ENCODE measurements at regions not wholly inside any gene's neighbourhood (a gene's known extent, or its start where the extent isn't known, plus 50 kb on each side); places are given as distances from the start of the nearest gene placed in this dataset.

DNA sequence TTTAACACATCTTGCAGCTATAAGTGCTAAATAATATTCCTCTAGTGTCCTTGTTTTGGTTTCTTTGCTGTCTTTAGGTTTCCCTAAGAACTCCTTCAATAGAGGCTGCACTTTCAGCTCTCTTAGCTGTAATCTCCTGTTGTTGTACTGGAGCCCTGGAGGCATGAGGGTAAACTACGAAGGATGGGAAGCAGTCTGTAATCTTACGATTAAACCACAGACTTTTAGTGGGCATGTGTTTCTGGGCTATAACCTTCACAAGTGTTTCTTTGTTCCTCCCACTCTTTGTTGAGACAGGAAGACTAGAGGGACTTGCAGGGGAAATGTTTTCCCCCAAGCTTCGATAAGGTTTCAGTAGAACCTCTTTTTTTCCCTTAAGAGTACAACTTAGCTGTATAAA is 1058.1 kb downstream of the NSUN3 start:
- DNase-seq (ENCODE audit: extremely low spot score) = no peak
- no peaks in the 10 kb centered on the region for H3K4me1 ChIP-seq (ENCODE audit: insufficient read depth)
- no peak overlapping the region for H3K4me3 ChIP-seq (ENCODE audit: low read depth, low read length)
- H3K36me3 ChIP-seq (ENCODE audit: insufficient read depth) = no peaks in the 10 kb centered on the region
- 65% methylated on average over 3 of the region's 3 CpGs for WGBS
- no peak overlapping the region for H3K27ac ChIP-seq (ENCODE audit: low read depth)

DNA sequence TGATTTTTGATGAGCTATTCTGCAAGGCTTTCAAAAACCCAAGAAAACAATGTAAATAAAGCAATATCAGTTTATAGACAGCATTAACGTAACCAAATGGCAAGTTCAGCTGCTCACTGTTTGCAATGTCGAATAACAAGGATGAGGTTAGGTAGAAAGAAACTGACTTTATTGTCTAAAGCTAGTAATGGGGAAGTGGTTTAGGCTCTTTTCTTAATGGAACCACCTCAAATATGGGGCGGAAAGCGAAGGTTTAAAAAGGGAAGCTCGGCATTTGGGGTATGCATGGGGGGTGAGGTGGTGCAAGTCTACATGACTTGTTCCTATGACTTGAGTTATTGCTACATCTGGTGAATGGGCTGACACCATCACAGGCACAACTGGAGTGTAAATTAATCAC is 1060.2 kb downstream of the NSUN3 start:
- H3K4me1 ChIP-seq (ENCODE audit: insufficient read depth) = no peaks in the 10 kb centered on the region
- no peak for DNase-seq (ENCODE audit: extremely low spot score)
- no peak overlapping the region for H3K4me3 ChIP-seq (ENCODE audit: low read depth, low read length)
- WGBS = 71% methylated on average over 5 of the region's 5 CpGs
- H3K36me3 ChIP-seq (ENCODE audit: insufficient read depth) = no peaks in the 10 kb centered on the region
- no peak overlapping the region for H3K27ac ChIP-seq (ENCODE audit: low read depth)

DNA sequence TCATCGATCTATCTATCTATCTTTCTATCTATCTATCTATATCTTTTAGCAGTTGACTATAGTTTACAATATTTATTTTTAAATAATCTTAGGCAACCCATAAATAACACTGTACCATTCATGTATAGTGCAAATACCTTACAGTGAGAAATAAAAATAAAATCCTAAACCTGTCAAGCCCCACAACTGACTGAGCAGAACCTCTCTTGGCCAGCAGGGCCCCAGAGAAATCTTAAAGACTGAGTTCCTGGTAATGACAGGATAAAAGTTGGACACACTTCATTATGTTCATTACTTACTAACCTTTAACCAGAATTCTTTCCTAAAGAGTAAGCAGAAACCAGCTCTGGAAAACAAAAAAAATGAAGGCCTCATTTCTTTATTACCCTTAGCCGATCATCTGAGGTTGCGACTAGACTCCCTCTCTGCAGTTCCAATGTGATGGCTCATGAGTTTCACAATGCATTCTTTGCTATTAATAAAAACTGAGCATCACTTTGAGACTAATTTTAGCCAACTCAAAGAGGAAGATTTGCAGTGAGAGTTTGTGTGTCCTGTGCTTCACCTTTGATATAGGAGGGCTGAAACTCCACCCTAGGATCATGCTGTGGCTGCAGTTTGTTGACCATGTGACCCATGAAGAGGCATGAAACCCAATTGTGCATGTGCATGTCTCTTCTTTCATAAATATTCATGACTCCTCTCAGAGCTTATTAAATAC is 1072.0 kb downstream of the NSUN3 start:
- no peaks in the 10 kb centered on the region for H3K36me3 ChIP-seq (ENCODE audit: insufficient read depth)
- DNase-seq (ENCODE audit: extremely low spot score) = no peak
- no peak overlapping the region for H3K27ac ChIP-seq (ENCODE audit: low read depth)
- H3K4me1 ChIP-seq (ENCODE audit: insufficient read depth) = no peaks in the 10 kb centered on the region
- H3K4me3 ChIP-seq (ENCODE audit: low read depth, low read length) = no peak overlapping the region
- WGBS = 75% methylated on average over 3 of the region's 3 CpGs

DNA sequence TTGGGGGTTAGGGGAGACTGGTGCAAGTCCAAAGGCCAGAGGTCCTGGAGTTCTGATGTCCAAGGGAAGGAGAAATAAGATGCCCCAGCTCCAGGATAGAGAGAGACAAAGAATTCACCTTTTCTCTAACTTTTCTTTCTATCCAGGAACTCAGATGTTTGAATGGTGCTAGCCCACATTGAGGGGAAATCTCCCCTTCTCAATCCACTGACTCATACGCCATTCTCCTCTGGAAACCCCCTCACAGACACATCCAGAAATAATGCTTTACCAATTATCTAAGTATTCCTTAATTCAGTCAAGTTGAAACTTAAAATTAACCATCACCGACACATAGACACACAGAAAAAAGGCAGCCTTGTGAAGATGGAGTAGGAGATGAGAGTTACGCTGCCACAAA is 1085.2 kb downstream of the NSUN3 start:
- no peak overlapping the region for H3K27ac ChIP-seq (ENCODE audit: low read depth)
- no peak overlapping the region for H3K4me3 ChIP-seq (ENCODE audit: low read depth, low read length)
- no peak for DNase-seq (ENCODE audit: extremely low spot score)
- 95% methylated on average over 3 of the region's 3 CpGs for WGBS
- H3K36me3 ChIP-seq (ENCODE audit: insufficient read depth) = no peaks in the 10 kb centered on the region
- no peaks in the 10 kb centered on the region for H3K4me1 ChIP-seq (ENCODE audit: insufficient read depth)

DNA sequence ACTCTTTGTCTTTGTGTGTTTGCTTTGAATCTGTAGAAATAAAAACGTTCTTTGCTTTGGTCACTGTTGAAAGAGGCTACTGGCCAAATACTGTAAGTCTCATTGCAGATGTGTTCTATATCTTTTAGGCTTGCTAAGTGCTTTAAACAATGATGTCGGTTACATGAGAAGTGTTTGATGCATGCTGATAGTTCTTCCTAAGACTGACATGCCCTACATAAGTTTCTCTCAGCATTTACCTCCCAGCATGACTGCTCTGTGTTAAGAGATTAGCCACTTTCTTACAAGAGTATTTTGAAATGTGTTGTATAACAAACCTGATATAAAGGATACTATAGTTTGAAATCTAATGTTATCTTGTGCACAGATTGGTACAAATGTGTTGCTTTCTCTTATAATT is 1088.7 kb downstream of the NSUN3 start:
- Histone ChIP-seq H3K27ac (ENCODE audit: low read depth) (no peak overlapping the region), H3K4me3 (ENCODE audit: low read depth, low read length) (no peak overlapping the region), H3K4me1 (ENCODE audit: insufficient read depth) (no peaks in the 10 kb centered on the region), H3K36me3 (ENCODE audit: insufficient read depth) (no peaks in the 10 kb centered on the region)
- WGBS = 26% methylated on average over 2 of the region's 2 CpGs
- DNase-seq (ENCODE audit: extremely low spot score) = no peak

DNA sequence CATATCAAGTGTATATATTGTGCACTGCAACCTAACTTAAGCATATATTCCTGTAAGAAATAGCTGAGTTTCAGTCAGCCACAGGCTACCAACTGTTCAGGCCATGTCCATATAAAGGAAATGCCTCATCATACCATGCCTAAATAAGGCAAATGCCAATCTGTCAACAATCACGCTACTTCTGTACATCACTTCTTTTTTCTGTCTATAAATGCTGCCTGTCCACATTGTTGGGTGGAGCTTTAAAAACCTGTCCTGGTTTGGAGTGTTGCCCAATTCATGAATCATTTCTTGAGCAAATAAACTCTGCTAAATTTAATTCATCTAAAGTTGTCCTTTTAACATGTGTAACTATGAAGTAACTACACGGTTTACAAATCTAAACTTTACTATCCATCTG is 1091.9 kb downstream of the NSUN3 start:
- 53% methylated on average over 2 of the region's 2 CpGs for WGBS
- H3K4me1 ChIP-seq (ENCODE audit: insufficient read depth) = no peaks in the 10 kb centered on the region
- no peak overlapping the region for H3K27ac ChIP-seq (ENCODE audit: low read depth)
- H3K4me3 ChIP-seq (ENCODE audit: low read depth, low read length) = no peak overlapping the region
- H3K36me3 ChIP-seq (ENCODE audit: insufficient read depth) = no peaks in the 10 kb centered on the region
- no peak for DNase-seq (ENCODE audit: extremely low spot score)

DNA sequence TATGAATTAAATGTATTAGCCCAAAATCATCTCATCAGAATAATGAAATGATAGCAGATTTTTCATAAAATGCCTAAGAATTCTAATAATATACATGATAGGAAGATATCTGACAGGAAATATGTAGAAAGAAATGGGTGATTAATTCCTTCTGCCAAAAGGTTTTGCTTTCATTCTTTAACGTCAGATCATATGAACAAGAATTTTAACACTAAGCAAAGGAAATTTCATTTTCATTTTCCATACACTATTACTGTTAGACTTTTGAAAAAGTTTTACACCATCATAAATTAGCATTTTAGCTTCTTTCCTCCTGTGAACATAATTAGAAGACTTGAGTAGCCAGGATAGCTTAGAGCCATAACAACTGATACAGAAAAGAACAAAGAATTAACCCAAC is 1099.9 kb downstream of the NSUN3 start:
- H3K27ac ChIP-seq (ENCODE audit: low read depth) = no peak overlapping the region
- H3K4me1 ChIP-seq (ENCODE audit: insufficient read depth) = no peaks in the 10 kb centered on the region
- H3K36me3 ChIP-seq (ENCODE audit: insufficient read depth) = no peaks in the 10 kb centered on the region
- 64% methylated on average over 1 of the region's 1 CpG for WGBS
- no peak overlapping the region for H3K4me3 ChIP-seq (ENCODE audit: low read depth, low read length)
- DNase-seq (ENCODE audit: extremely low spot score) = no peak

DNA sequence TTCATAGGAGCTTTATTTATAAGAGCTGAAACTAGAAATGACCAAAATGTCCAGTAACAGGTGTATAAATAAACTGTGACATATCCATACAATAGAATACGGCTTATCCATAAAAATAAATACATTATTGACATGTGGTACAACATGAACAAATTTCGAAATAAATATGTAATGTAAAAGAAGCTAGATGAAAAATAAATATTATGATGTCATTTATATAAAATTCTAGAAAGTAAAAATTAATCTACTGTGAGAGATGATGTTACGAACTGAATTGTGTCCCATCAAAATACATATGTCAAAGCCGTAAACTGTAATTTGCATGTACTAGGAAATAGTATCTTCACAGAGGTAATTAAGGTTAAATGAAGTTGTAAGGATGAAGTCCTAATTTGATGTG is 1104.9 kb downstream of the NSUN3 start:
- WGBS = 89% methylated on average over 4 of the region's 4 CpGs
- Histone ChIP-seq H3K27ac (ENCODE audit: low read depth) (no peak overlapping the region), H3K4me3 (ENCODE audit: low read depth, low read length) (no peak overlapping the region), H3K4me1 (ENCODE audit: insufficient read depth) (no peaks in the 10 kb centered on the region), H3K36me3 (ENCODE audit: insufficient read depth) (no peaks in the 10 kb centered on the region)
- DNase-seq (ENCODE audit: extremely low spot score) = no peak

DNA sequence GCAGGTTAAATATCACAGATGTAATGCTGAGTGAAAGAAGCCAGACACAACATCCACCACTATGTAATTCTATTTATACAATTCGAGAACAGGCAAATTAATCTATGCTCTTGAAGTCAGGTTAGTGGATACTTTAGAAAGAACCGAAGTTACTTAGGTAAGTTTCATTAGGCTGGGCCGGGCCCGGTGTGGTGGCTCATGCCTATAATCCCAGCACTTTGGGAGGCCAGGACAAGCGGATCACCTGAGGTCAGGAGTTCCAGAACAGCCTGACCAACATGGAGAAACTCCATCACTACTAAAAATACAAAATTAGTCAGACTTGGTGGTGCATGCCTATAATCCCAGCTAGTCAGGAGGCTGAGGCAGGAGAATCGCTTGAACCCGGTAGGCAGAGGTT is 1105.7 kb downstream of the NSUN3 start:
- 91% methylated on average over 7 of the region's 7 CpGs for WGBS
- Histone ChIP-seq H3K4me3 (ENCODE audit: low read depth, low read length) (no peak overlapping the region), H3K36me3 (ENCODE audit: insufficient read depth) (no peaks in the 10 kb centered on the region), H3K27ac (ENCODE audit: low read depth) (no peak overlapping the region), H3K4me1 (ENCODE audit: insufficient read depth) (no peaks in the 10 kb centered on the region)
- DNase-seq (ENCODE audit: extremely low spot score) = no peak

DNA sequence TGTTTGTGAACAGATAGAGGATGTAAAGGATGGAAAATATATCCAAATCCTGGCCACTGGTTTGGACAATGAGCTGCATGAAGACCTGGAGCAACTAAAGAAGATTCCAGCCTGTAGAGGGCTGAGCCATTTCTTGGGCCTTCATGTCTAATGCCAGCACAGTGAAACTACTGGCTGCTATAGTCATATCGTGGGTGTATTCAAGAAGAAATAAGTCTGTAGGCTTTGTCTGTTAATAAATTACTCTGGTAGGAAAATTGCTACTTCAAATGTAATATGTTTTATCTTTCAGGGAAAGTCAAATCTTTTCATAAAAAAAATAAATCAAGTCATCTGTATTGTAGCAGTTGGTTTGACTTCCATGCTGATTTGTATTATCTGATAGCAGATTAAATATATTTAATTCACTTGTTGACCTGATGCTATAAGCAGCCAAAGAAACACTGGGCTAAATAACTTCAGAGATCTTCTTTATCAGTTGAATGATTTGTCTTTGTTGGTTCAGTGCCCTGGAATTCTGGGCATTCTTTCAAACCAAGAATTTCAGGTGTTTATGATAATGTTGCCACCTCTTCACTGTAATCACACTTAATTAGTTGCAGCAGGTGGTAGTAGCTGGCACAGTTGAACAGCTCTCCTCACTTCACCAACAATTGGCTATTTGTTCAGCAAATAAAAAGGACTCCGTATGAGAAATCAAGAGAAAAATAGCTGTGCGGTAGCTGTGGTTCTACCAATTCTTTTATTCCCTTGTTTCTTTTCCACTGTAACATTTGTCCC is 1109.5 kb downstream of the NSUN3 start:
- no peak overlapping the region for H3K4me3 ChIP-seq (ENCODE audit: low read depth, low read length)
- no peaks in the 10 kb centered on the region for H3K36me3 ChIP-seq (ENCODE audit: insufficient read depth)
- H3K27ac ChIP-seq (ENCODE audit: low read depth) = no peak overlapping the region
- WGBS = 70% methylated on average over 3 of the region's 3 CpGs
- no peaks in the 10 kb centered on the region for H3K4me1 ChIP-seq (ENCODE audit: insufficient read depth)
- DNase-seq (ENCODE audit: extremely low spot score) = no peak

DNA sequence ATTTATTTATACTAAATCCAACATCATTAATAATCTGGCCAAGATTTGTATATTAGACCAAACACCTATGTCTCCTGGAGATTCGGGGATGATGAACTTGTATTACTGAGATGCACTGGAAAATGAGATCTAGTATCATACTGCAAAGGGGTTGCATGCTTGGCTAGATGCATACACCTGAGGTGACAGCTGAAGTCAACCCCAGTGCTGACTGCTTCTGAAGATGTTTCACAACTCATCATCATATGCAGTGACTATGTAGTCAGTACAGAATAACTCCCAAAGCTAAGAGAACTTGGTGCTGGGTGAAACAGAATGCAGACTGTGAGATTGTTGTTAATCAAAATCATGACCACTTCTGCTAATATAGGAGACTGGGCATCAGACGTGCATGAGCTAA is 1114.2 kb downstream of the NSUN3 start:
- 82% methylated on average over 2 of the region's 2 CpGs for WGBS
- no peaks in the 10 kb centered on the region for H3K36me3 ChIP-seq (ENCODE audit: insufficient read depth)
- H3K27ac ChIP-seq (ENCODE audit: low read depth) = no peak overlapping the region

DNA sequence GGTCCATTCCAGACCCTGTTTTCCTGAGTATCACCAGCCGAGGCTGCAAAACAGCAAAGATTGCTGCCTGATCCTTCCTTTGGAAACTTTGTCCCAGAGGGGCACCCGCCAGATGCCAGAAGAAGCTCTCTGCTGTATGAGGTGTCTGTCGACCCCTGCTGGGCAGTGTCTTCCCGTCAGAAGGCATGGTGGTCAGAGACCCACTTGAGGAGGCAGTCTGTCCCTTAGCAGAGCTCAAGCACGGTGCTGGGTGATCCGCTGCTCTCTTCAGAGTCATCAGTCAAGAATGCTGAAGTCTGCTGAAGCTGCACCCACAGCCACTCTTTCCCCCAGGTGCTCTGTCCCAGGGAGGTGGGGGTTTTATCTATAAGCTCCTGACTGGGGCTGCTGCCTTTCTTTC is 1121.2 kb downstream of the NSUN3 start:
- H3K4me3 ChIP-seq (ENCODE audit: low read depth, low read length) = no peak overlapping the region
- 91% methylated on average over 6 of the region's 6 CpGs for WGBS
- DNase-seq (ENCODE audit: extremely low spot score) = no peak
- H3K27ac ChIP-seq (ENCODE audit: low read depth) = no peak overlapping the region
- H3K4me1 ChIP-seq (ENCODE audit: insufficient read depth) = no peaks in the 10 kb centered on the region
- H3K36me3 ChIP-seq (ENCODE audit: insufficient read depth) = no peaks in the 10 kb centered on the region

More for the DNA sequence above, 1114.2 kb downstream of the NSUN3 start:
- DNase-seq (ENCODE audit: extremely low spot score) = no peak
- no peak overlapping the region for H3K4me3 ChIP-seq (ENCODE audit: low read depth, low read length)
- no peaks in the 10 kb centered on the region for H3K4me1 ChIP-seq (ENCODE audit: insufficient read depth)

DNA sequence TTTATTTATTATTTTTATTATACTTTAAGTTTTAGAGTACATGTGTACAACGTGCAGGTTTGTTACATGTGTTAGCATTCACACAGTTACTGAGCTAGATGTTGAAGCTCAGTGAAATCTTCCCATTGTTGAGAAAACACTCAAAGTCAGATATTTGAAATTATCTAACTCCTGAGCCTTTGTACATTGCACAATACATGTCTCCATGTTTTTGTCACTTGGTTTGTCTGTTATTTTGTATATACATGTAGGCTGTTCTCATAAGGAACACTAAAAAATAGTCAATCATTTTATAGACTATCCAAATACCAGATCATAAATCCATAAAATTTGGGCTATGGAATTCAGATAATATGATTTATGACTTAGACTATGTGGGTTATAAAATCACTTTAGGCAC is 1126.5 kb downstream of the NSUN3 start:
- 82% methylated on average over 1 of the region's 1 CpG for WGBS
- Histone ChIP-seq H3K4me1 (ENCODE audit: insufficient read depth) (no peaks in the 10 kb centered on the region), H3K27ac (ENCODE audit: low read depth) (no peak overlapping the region), H3K4me3 (ENCODE audit: low read depth, low read length) (no peak overlapping the region), H3K36me3 (ENCODE audit: insufficient read depth) (no peaks in the 10 kb centered on the region)
- no peak for DNase-seq (ENCODE audit: extremely low spot score)

DNA sequence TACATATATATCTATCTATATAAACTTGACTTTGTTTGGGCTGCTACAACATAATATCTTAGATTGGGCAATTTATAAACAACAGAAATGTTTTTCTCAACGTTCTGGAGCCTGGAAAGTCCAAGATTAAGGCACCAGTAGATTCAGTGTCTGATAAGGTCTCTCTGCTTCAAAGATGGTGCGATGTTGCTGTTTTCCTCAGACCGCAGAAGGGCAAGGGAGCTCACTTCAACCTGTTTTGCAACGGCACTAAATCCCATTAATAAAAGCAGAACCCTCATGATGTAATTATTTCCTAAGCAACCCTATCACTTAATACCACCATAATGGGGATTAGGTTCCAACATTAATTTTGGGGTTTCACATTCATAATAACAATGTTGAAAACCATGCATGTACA is 1134.8 kb downstream of the NSUN3 start:
- DNase-seq (ENCODE audit: extremely low spot score) = no peak
- H3K4me1 ChIP-seq (ENCODE audit: insufficient read depth) = no peaks in the 10 kb centered on the region
- 61% methylated on average over 4 of the region's 4 CpGs for WGBS
- H3K36me3 ChIP-seq (ENCODE audit: insufficient read depth) = no peaks in the 10 kb centered on the region
- H3K27ac ChIP-seq (ENCODE audit: low read depth) = no peak overlapping the region
- no peak overlapping the region for H3K4me3 ChIP-seq (ENCODE audit: low read depth, low read length)

Data from urinary bladder (tissue), 3 donors.